Kidney capillary endothelial cell (primary cell): ENCODE measurements at regions not wholly inside any gene's neighbourhood (a gene's known extent, or its start where the extent isn't known, plus 50 kb on each side); places are given as distances from the start of the nearest gene placed in this dataset.
A peak's percentile ranks its signal among the peaks of the same experiment; 100 is the strongest.

Experiments
- DNase-seq: peaks from one replicate; pipeline ENCODE4 v3.0.0-alpha.2; 2018; ENCODE audit warnings: low spot score

GRCh38 chr10:3898821-3899220 lies 113.8 kb upstream of the KLF6 start:
- DNase-seq: no peak

GRCh38 chr10:3897156-3897555 lies 112.1 kb upstream of the KLF6 start:
- DNase-seq: no peak

- DNase-seq: no peak
Observed at GRCh38 chr10:3896161-3896560, 111.2 kb upstream of the KLF6 start.

GRCh38 chr10:3895045-3895631 lies 110.1 kb upstream of the KLF6 start:
- DNase-seq: peak; percentile 78

GRCh38 chr10:3893901-3894563 lies 109.0 kb upstream of the KLF6 start:
- DNase-seq: no peak

- peak; percentile 62 for DNase-seq
Observed at GRCh38 chr10:3892440-3893425, 107.7 kb upstream of the KLF6 start.

GRCh38 chr10:3891396-3891795 lies 106.4 kb upstream of the KLF6 start:
- no peak for DNase-seq

GRCh38 chr10:3890602-3891352 lies 105.8 kb upstream of the KLF6 start:
- DNase-seq: no peak

GRCh38 chr10:3889961-3890522 lies 105.0 kb upstream of the KLF6 start:
- DNase-seq: peak; percentile 55

- DNase-seq: peak; percentile 97
Observed at GRCh38 chr10:3887885-3888476, 103.0 kb upstream of the KLF6 start.

GRCh38 chr10:3887404-3887803 lies 102.4 kb upstream of the KLF6 start:
- no peak for DNase-seq

GRCh38 chr10:3886641-3887251 lies 101.7 kb upstream of the KLF6 start:
- DNase-seq: peak; percentile 87

- DNase-seq: no peak
Observed at GRCh38 chr10:3886191-3886590, 101.2 kb upstream of the KLF6 start.

- no peak for DNase-seq
Observed at GRCh38 chr10:3882855-3883254, 97.8 kb upstream of the KLF6 start.

- DNase-seq: no peak
Observed at GRCh38 chr10:3881622-3882021, 96.6 kb upstream of the KLF6 start.

- DNase-seq: no peak
Observed at GRCh38 chr10:3879073-3879472, 94.1 kb upstream of the KLF6 start.

- no peak for DNase-seq
Observed at GRCh38 chr10:3877211-3878000, 92.4 kb upstream of the KLF6 start.

- no peak for DNase-seq
Observed at GRCh38 chr10:3876350-3876962, 91.4 kb upstream of the KLF6 start.

GRCh38 chr10:3875842-3876235 lies 90.8 kb upstream of the KLF6 start:
- no peak for DNase-seq
